Nephron progenitor cell (in vitro differentiated cells): ENCODE measurements at regions not wholly inside any gene's neighbourhood (a gene's known extent, or its start where the extent isn't known, plus 50 kb on each side); places are given as distances from the start of the nearest gene placed in this dataset.
A peak's percentile ranks its signal among the peaks of the same experiment; 100 is the strongest.

Experiments used
- DNase-seq: peaks from one replicate; pipeline ENCODE4 v3.0.0; 2021
- H3K27ac Mint-ChIP-seq: 2 replicates; pipeline ENCODE4 v1.8.0; 2021; ENCODE audit warnings: mild to moderate bottlenecking, moderate library complexity, mixed read lengths
- H3K27me3 Mint-ChIP-seq: 2 replicates; pipeline ENCODE4 v1.8.0; 2021; ENCODE audit warnings: mild to moderate bottlenecking, low read depth, mixed read lengths; ENCODE audit not compliant: poor library complexity
- H3K36me3 Mint-ChIP-seq: 2 replicates; pipeline ENCODE4 v1.8.0; 2021; ENCODE audit warnings: low read depth, mixed read lengths
- H3K4me1 Mint-ChIP-seq: 2 replicates; pipeline ENCODE4 v1.8.0; 2021; ENCODE audit warnings: mixed read lengths
- H3K4me3 Mint-ChIP-seq: 2 replicates; pipeline ENCODE4 v1.8.0; 2021; ENCODE audit warnings: mild to moderate bottlenecking, moderate library complexity, mixed read lengths
- H3K9me3 Mint-ChIP-seq: 2 replicates; pipeline ENCODE4 v1.8.0; 2021; ENCODE audit warnings: mild to moderate bottlenecking, moderate library complexity, mixed read lengths
- CTCF ChIP-seq: fragments of 200-600 bp; sonication (generic); IDR thresholded peaks from 2 replicates; pipeline ENCODE4 v1.5.0; 2021; ENCODE audit warnings: antibody characterized with exemption

GRCh38 chr9:18216376-18216775 is 257.6 kb upstream of the ADAMTSL1 start:
- DNase-seq: no peak
- H3K4me1 Mint-ChIP-seq: peaks cover 24% of the 10 kb centered on the region
- TF ChIP-seq CTCF: no peak
- H3K4me3 Mint-ChIP-seq: no peak overlapping the region
- no peaks in the 10 kb centered on the region for H3K27me3 Mint-ChIP-seq
- no peaks in the 10 kb centered on the region for H3K9me3 Mint-ChIP-seq
- H3K27ac Mint-ChIP-seq: peak overlapping the region; percentile 17
- no peaks in the 10 kb centered on the region for H3K36me3 Mint-ChIP-seq

- Mint-ChIP-seq H3K9me3 (no peaks in the 10 kb centered on the region), H3K4me3 (no peak overlapping the region), H3K27me3 (peaks cover 2% of the 10 kb centered on the region), H3K4me1 (no peaks in the 10 kb centered on the region), H3K36me3 (no peaks in the 10 kb centered on the region), H3K27ac (no peak overlapping the region)
- TF ChIP-seq CTCF: no peak
- no peak for DNase-seq
Observed at GRCh38 chr9:18228101-18228500, 245.9 kb upstream of the ADAMTSL1 start.

GRCh38 chr9:18229992-18230676 is 243.8 kb upstream of the ADAMTSL1 start:
- Mint-ChIP-seq H3K27ac (no peak overlapping the region), H3K27me3 (peaks cover 6% of the 10 kb centered on the region), H3K36me3 (no peaks in the 10 kb centered on the region), H3K4me1 (no peaks in the 10 kb centered on the region), H3K9me3 (no peaks in the 10 kb centered on the region), H3K4me3 (no peak overlapping the region)
- DNase-seq: no peak
- no peak for TF ChIP-seq CTCF

GRCh38 chr9:18233311-18233710 is 240.6 kb upstream of the ADAMTSL1 start:
- Mint-ChIP-seq H3K4me1 (peaks cover 4% of the 10 kb centered on the region), H3K9me3 (no peaks in the 10 kb centered on the region), H3K36me3 (no peaks in the 10 kb centered on the region), H3K4me3 (no peak overlapping the region), H3K27me3 (peaks cover 9% of the 10 kb centered on the region), H3K27ac (no peak overlapping the region)
- DNase-seq: no peak
- no peak for TF ChIP-seq CTCF

- no peak for DNase-seq
- Mint-ChIP-seq H3K9me3 (no peaks in the 10 kb centered on the region), H3K4me3 (no peak overlapping the region), H3K27ac (no peak overlapping the region), H3K36me3 (no peaks in the 10 kb centered on the region), H3K27me3 (peaks cover 9% of the 10 kb centered on the region), H3K4me1 (peaks cover 4% of the 10 kb centered on the region)
- TF ChIP-seq CTCF: no peak
Observed at GRCh38 chr9:18233776-18234445, 240.0 kb upstream of the ADAMTSL1 start.
